T47D (cell line): ENCODE measurements at regions not wholly inside any gene's neighbourhood (a gene's known extent, or its start where the extent isn't known, plus 50 kb on each side); places are given as distances from the start of the nearest gene placed in this dataset.
"Not testable (repeated sequence)": the region's sequence is repeated elsewhere in the genome, so short reads cannot be mapped to it uniquely, and the experiment has no call there.

Experiments used
- DNase-seq, 2 experiments: peaks; one replicate each; pipeline versions ENCODE4 v3.0.0 to v3.0.0-alpha.2; 2011 to 2012; ENCODE audit warnings: low read depth in 1 of 2, low spot score in 1 of 2
- JUND ChIP-seq: IDR thresholded peaks from 2 replicates; pipeline ENCODE4 v1.6.1; 2012; ENCODE audit warnings: low read depth
- in situ Hi-C: cut with HindIII; loops from 2 replicates; pipeline ENCODE4 v1.10.0; 2016; ENCODE audit warnings: low sequenced_read_pairs, low pct_unique_long_range_greater_than_20kb

- TF ChIP-seq JUND: no peak
- in situ Hi-C loops: no loop called here
- DNase-seq: no peak
These were observed 50.5 kb upstream of the OTOS start for GRCh38 chr2:240191001-240191400.

- TF ChIP-seq JUND: no peak
- in situ Hi-C loops: no loop called here
These were observed 52.2 kb upstream of the OTOS start for GRCh38 chr2:240192661-240193060.

GRCh38 chr2:240194341-240194762 is 53.9 kb upstream of the OTOS start:
- DNase-seq: not testable (repeated sequence)

More at GRCh38 chr2:240192661-240193060, 52.2 kb upstream of the OTOS start:
- no peak for DNase-seq

GRCh38 chr2:240195316-240195861 is 54.9 kb upstream of the OTOS start:
- no peak for TF ChIP-seq JUND
- in situ Hi-C loops: no loop called here
- no peak for DNase-seq

More at GRCh38 chr2:240194341-240194762, 53.9 kb upstream of the OTOS start:
- in situ Hi-C loops: not testable (repeated sequence)

GRCh38 chr2:240196716-240197461 is 56.4 kb upstream of the OTOS start:
- no peak for DNase-seq
- in situ Hi-C loops: no loop called here

GRCh38 chr2:240197462-240198139 is 57.1 kb upstream of the OTOS start:
- TF ChIP-seq JUND: no peak
- DNase-seq: no peak
- in situ Hi-C loops: no loop called here

More at GRCh38 chr2:240196716-240197461, 56.4 kb upstream of the OTOS start:
- TF ChIP-seq JUND: no peak

- DNase-seq: no peak
- in situ Hi-C loops: no loop called here
- no peak for TF ChIP-seq JUND
These were observed 57.8 kb upstream of the OTOS start for GRCh38 chr2:240198226-240198625.

GRCh38 chr2:240199133-240199870 is 58.8 kb upstream of the OTOS start:
- DNase-seq: no peak
- TF ChIP-seq JUND: no peak
- in situ Hi-C loops: no loop called here

GRCh38 chr2:240200230-240201051 is 60.0 kb upstream of the OTOS start:
- no peak for DNase-seq
- TF ChIP-seq JUND: no peak
- in situ Hi-C loops: no loop called here

GRCh38 chr2:240201866-240202265 is 61.4 kb upstream of the OTOS start:
- no peak for TF ChIP-seq JUND
- in situ Hi-C loops: no loop called here
- DNase-seq: no peak

GRCh38 chr2:240202586-240202985 is 62.1 kb upstream of the OTOS start:
- TF ChIP-seq JUND: no peak
- no peak for DNase-seq
- in situ Hi-C loops: no loop called here

GRCh38 chr2:240203031-240203787 is 62.8 kb upstream of the OTOS start:
- TF ChIP-seq JUND: no peak
- DNase-seq: no peak
- in situ Hi-C loops: no loop called here
